ENCODE measurements at regions not wholly inside any gene's neighbourhood (a gene's known extent, or its start where the extent isn't known, plus 50 kb on each side); places are given as distances from the start of the nearest gene placed in this dataset.
"Not testable (repeated sequence)": the region's sequence is repeated elsewhere in the genome, so short reads cannot be mapped to it uniquely, and the experiment has no call there.

DNA sequence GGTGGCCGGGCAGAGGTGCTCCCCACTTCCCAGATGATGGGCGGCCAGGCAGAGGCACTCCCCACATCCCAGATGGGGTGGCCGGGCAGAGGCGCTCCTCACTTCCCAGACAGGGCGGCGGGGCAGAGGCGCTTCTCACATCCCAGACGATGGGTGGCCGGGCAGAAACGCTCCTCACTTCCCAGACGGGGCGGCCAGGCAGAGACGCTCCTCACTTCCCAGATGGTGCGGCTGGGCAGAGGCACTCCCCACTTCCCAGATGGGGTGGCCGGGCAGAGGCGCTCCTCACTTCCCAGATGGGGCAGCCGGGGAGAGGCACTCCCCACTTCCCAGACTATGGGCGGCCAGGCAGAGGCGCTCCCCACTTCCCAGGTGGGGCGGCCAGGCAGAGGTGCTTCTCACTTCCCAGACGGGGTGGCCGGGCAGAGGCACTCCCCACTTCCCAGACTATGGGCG, 275.8 kb downstream of the LIPI start:
- intact Hi-C loops (cut with DNase I; ENCODE audit: low total_unique reads); H3K27ac ChIP-seq; H3K4me3 ChIP-seq; H3K36me3 ChIP-seq; H3K9me3 ChIP-seq; DNase-seq; ATAC-seq; H3K4me1 ChIP-seq; H3K27me3 ChIP-seq; in situ Hi-C loops (cut with MboI; ENCODE audit: low sequenced_read_pairs in 4 of 4): not testable (repeated sequence)

- H3K36me3 ChIP-seq; ATAC-seq; intact Hi-C loops (cut with DNase I; ENCODE audit: low total_unique reads); in situ Hi-C loops (cut with MboI; ENCODE audit: low sequenced_read_pairs in 4 of 4); DNase-seq; H3K4me3 ChIP-seq; H3K9me3 ChIP-seq; H3K27ac ChIP-seq; H3K4me1 ChIP-seq; H3K27me3 ChIP-seq: not testable (repeated sequence)
Measured at GRCh38 chr21:13923175-13923574, 287.6 kb downstream of the LIPI start.

GRCh38 chr21:13921455-13921854, 289.3 kb downstream of the LIPI start:
- in situ Hi-C loops (cut with MboI; ENCODE audit: low sequenced_read_pairs in 4 of 4), result not testable (repeated sequence)

DNA sequence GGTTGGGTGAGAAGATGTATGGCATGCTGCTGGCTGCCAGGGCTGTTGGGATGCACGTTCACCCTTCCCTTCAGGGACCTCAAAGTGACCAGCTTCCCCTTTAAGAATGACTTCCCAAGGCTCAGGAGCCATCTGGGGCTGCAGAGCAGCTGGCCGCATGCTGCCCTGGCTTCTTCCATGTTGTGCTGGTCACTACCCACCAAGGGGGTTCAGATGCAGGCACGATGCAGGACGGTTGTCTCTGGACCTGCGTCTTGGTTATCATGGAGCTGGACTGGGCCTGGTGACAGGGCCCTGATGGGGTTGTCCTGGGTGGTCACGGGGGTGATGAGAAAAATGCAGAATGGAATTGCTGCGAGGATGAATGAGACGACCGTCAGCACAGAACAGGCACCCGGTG, 297.8 kb downstream of the POTED start:
- H3K36me3 ChIP-seq; H3K9me3 ChIP-seq; ATAC-seq; intact Hi-C loops (cut with DNase I; ENCODE audit: low total_unique reads); H3K4me1 ChIP-seq; in situ Hi-C loops (cut with MboI; ENCODE audit: low sequenced_read_pairs in 4 of 4); H3K27me3 ChIP-seq; H3K4me3 ChIP-seq; DNase-seq; H3K27ac ChIP-seq: not testable (repeated sequence)

More at GRCh38 chr21:13921455-13921854, 289.3 kb downstream of the LIPI start:
- ATAC-seq; H3K4me3 ChIP-seq; DNase-seq; H3K27me3 ChIP-seq; H3K4me1 ChIP-seq; intact Hi-C loops (cut with DNase I; ENCODE audit: low total_unique reads); H3K9me3 ChIP-seq; H3K27ac ChIP-seq; H3K36me3 ChIP-seq: not testable (repeated sequence)

- ATAC-seq; intact Hi-C loops (cut with DNase I; ENCODE audit: low total_unique reads); H3K27ac ChIP-seq; H3K4me3 ChIP-seq; in situ Hi-C loops (cut with MboI; ENCODE audit: low sequenced_read_pairs in 4 of 4); H3K27me3 ChIP-seq; H3K9me3 ChIP-seq; H3K4me1 ChIP-seq; H3K36me3 ChIP-seq; DNase-seq: not testable (repeated sequence)
Measured at GRCh38 chr21:13896596-13897247, 287.1 kb downstream of the POTED start.

DNA sequence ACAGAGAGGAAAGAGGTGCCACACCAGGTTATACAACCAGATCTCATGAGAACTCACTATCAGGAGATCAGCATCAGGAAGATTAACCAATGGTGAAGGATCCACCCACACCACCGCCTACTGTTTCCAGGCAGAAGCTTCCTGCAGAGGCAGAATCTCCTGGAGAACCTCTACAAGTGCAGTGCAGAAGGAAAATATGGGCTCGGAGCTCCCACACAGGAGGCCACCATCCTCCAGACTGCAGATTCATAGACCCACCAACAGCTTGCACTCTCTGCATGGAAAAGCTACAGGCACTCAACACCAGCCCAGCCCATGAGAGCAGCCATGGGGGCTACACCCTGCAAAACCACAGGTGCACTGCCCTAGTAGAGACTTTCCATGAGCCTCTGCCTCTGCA, 284.0 kb downstream of the POTED start:
- DNase-seq; H3K4me1 ChIP-seq; H3K4me3 ChIP-seq; intact Hi-C loops (cut with DNase I; ENCODE audit: low total_unique reads); H3K9me3 ChIP-seq; ATAC-seq; H3K27ac ChIP-seq; in situ Hi-C loops (cut with MboI; ENCODE audit: low sequenced_read_pairs in 4 of 4); H3K27me3 ChIP-seq; H3K36me3 ChIP-seq: not testable (repeated sequence)

- H3K9me3 ChIP-seq; H3K4me3 ChIP-seq; ATAC-seq; DNase-seq; intact Hi-C loops (cut with DNase I; ENCODE audit: low total_unique reads); H3K27me3 ChIP-seq; in situ Hi-C loops (cut with MboI; ENCODE audit: low sequenced_read_pairs in 4 of 4); H3K36me3 ChIP-seq; H3K4me1 ChIP-seq; H3K27ac ChIP-seq: not testable (repeated sequence)
Measured at GRCh38 chr21:13893025-13893424, 283.4 kb downstream of the POTED start.

GRCh38 chr21:13892146-13892751, 282.7 kb downstream of the POTED start:
- H3K4me3 ChIP-seq; in situ Hi-C loops (cut with MboI; ENCODE audit: low sequenced_read_pairs in 4 of 4); H3K9me3 ChIP-seq; intact Hi-C loops (cut with DNase I; ENCODE audit: low total_unique reads); ATAC-seq; DNase-seq; H3K4me1 ChIP-seq; H3K27ac ChIP-seq; H3K27me3 ChIP-seq; H3K36me3 ChIP-seq: not testable (repeated sequence)

DNA sequence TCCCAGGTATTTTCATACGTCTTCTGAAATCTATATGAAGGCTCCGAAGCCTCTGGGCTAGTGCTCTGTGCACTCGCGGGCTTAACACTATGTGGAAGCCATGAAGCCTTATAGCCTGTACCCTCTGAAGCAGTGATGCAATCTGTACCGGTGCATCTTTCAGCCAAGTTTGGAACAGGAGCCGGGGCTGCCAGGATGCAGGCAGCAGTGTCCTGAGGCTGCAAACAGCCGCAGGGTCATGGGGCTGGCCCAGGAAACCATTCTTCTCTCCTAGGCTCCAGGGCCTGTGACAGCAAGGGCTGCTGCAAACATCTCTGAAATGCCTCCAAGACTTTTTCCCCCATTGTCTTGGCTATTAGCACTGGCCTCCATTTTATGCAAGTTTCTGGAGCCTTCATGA, 279.6 kb downstream of the POTED start:
- DNase-seq; H3K9me3 ChIP-seq; H3K4me3 ChIP-seq; H3K27me3 ChIP-seq; H3K27ac ChIP-seq; ATAC-seq; H3K4me1 ChIP-seq; in situ Hi-C loops (cut with MboI; ENCODE audit: low sequenced_read_pairs in 4 of 4); intact Hi-C loops (cut with DNase I; ENCODE audit: low total_unique reads); H3K36me3 ChIP-seq: not testable (repeated sequence)

DNA sequence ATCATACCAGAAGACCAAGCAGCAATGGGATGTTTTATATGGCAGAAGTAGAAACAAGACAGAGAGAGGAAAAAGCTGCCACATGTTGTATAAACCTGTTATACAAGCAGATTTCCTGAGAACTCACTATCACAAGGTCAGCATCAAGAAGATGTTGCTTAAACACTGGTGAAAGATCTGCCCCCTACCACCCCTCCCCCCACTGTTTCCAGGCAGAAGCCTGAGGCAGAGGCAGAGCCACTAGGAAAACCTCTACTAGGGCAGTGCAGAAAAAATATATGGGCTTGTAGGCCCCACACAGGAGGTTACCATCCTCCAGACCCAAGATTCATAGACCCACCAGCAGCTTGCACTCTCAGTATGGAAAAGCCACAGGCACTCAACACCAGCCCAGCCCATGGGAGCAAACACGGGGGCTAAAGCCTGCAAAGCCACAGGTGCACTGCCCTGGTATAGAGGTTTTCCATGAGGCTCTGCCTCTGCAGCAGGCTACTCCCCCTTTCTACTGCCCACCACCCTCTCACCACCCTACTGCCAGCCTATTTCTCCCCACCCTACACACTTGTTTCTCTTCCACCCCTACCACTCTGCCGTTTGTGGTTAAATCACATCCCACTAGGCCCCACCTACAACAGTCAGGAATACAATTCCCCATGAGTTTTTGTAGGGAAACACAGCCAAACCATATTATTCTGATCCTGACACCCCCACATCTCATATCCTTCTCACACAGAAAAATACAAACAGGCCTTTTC, 274.2 kb downstream of the POTED start:
- DNase-seq; intact Hi-C loops (cut with DNase I; ENCODE audit: low total_unique reads); H3K4me1 ChIP-seq; in situ Hi-C loops (cut with MboI; ENCODE audit: low sequenced_read_pairs in 4 of 4); H3K9me3 ChIP-seq; H3K27ac ChIP-seq; H3K27me3 ChIP-seq; ATAC-seq; H3K4me3 ChIP-seq; H3K36me3 ChIP-seq: not testable (repeated sequence)

DNA sequence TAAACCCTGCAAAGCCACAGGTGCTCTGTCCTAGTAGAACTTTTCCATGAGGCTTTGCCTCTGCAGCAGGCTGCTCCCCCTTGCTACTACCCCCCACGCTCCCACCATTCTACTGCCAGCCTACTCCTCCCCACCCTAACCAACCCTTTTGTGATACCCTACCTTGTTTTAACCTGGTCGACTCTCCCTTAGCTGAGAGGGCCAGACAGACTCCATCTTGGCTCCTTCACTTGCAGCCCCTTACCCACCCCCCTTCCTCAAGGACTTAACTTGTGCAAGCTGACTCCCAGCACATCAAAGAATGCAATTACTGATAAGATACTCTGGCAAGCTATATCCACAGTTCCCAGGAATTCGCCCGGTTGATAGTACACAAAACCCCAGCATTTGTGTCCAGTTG, 267.9 kb downstream of the POTED start:
- DNase-seq; H3K9me3 ChIP-seq; H3K27ac ChIP-seq; H3K4me3 ChIP-seq; ATAC-seq; H3K4me1 ChIP-seq; intact Hi-C loops (cut with DNase I; ENCODE audit: low total_unique reads); H3K27me3 ChIP-seq; in situ Hi-C loops (cut with MboI; ENCODE audit: low sequenced_read_pairs in 4 of 4); H3K36me3 ChIP-seq: not testable (repeated sequence)

- DNase-seq; H3K27me3 ChIP-seq; intact Hi-C loops (cut with DNase I; ENCODE audit: low total_unique reads); H3K4me1 ChIP-seq; H3K27ac ChIP-seq; H3K9me3 ChIP-seq; H3K36me3 ChIP-seq; H3K4me3 ChIP-seq; in situ Hi-C loops (cut with MboI; ENCODE audit: low sequenced_read_pairs in 4 of 4); ATAC-seq: not testable (repeated sequence)
Measured at GRCh38 chr21:13876999-13877398, 267.4 kb downstream of the POTED start.

Data from gastrocnemius medialis (tissue), 4 donors.